A549 (cell line): ENCODE measurements at regions not wholly inside any gene's neighbourhood (a gene's known extent, or its start where the extent isn't known, plus 50 kb on each side); places are given as distances from the start of the nearest gene placed in this dataset.

Source experiments
- CTCF ChIP-seq: fragments of >200 bp; sonication (Bioruptor Twin); formaldehyde crosslinking; IDR thresholded peaks from 3 replicates; pipeline ENCODE4 v1.5.1; 2016
- REST ChIP-seq: fragments of 200-600 bp; sonication (generic); IDR thresholded peaks from 2 replicates; pipeline ENCODE4 v1.6.1; 2016; ENCODE audit warnings: antibody characterized with exemption, mild to moderate bottlenecking, moderate library complexity

GRCh38 chr1:232560940-232561339 is 69.0 kb downstream of the SIPA1L2 start:
- TF ChIP-seq CTCF: no peak
- TF ChIP-seq REST: no peak
